Tongue (tissue), 1 donor: ENCODE measurements at regions not wholly inside any gene's neighbourhood (a gene's known extent, or its start where the extent isn't known, plus 50 kb on each side); places are given as distances from the start of the nearest gene placed in this dataset.
"Not testable (repeated sequence)": the region's sequence is repeated elsewhere in the genome, so short reads cannot be mapped to it uniquely, and the experiment has no call there.

Experiments
- DNase-seq: peaks from one replicate; pipeline ENCODE4 v3.0.0-alpha.2; 2015

DNA sequence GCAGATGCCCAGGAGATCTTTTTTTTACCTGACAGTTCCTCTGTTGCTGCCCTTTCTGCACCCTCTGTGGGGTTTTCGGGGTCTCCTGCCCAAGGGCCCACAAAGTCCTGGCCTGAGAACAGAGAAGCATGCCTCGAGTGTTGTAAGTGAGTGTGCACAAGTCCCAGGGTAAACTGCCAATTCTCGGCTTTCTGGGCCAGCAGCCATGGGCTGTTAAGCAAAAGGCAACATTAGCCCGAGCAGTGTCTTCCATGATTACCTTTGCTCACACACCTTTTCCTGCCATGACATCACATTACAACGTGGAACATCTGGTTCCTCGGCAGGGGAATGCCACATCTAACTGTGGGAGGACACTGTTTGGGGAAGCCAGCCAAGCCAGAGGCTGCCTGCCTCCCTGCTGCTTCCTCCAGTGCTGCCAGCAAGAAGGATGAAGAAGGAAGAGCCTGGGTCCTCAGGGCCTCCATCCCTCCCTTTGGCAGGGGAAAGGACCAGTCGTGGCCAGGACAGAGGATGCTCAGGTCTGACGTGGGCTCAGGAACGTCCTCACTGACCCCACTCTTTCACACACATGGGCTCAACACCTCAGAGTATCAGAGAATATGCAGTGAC lies 485.9 kb downstream of the OMA1 start:
- no peak for DNase-seq

DNA sequence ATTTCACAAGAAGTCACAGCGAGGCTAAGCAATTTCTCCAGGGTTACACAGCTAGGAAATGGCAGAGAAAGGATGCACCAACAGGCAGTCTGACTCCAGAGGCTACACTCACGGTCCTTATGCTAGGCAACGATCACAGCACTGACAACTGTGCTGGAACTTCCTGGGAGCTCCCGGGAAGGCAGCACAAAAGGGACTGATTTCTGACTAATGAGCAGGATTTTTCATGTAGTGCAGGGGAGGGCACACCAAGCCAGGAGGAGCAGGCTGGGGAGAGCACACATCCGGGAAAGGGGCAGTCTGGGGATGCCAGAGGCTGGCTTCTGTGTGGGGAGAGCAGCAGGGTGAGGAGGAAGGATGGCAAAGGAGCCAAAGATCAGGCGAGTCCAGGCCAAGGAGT lies 486.7 kb downstream of the OMA1 start:
- no peak for DNase-seq

DNA sequence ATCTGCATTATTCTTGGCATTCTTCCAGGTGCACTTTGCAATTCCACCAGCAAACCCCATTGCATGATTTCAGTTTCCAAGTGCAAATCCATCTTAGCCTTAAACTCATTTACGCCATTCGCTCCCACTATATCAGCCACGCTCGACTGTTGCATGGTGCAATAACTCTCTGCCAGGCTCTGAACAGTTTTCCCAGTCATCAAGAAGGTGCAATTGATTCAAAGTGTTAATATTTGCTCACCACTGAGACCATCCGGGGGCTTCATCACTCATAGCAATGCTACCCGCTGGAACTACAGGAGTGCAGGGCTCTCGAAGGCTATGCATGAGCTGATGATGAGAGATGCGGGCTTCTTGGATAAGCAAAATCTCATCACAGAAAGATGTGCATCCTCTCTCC lies 488.2 kb downstream of the OMA1 start:
- no peak for DNase-seq

DNA sequence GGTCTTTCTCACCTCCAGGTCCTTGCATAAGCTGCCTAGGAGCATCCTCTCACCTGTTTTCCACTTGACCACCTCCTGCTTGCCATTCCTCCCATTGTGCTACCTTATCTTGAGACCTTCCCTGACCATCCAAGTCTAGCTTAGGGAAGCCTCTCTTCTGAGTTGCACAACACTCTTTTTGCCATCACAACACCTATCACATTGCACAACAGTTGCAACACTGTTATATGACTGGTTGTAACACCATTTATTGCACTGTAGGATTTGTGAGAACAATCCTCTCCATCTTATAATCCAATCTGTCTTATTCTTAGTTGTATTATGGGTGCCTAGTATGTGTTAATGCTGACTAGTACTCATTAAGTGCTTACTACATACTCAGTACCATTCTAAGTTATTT lies 488.7 kb downstream of the OMA1 start:
- no peak for DNase-seq

DNA sequence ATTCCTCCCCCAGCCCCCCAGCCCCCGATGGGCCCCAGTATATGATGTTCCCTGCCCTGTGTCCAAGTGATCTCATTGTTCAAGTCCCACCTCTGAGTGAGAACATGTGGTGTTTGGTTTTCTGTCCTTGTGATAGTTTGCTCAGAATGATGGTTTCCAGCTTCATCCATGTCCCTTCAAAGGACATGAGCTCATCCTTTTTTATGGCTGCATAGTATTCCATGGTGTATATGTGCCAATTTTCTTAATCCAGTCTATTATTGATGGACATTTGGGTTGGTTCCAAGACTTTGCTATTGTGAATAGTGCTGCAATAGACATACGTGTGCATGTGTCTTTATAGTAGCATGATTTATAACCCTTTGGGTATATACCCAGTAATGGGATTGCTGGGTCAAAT lies 495.3 kb downstream of the OMA1 start:
- not testable (repeated sequence) for DNase-seq

DNA sequence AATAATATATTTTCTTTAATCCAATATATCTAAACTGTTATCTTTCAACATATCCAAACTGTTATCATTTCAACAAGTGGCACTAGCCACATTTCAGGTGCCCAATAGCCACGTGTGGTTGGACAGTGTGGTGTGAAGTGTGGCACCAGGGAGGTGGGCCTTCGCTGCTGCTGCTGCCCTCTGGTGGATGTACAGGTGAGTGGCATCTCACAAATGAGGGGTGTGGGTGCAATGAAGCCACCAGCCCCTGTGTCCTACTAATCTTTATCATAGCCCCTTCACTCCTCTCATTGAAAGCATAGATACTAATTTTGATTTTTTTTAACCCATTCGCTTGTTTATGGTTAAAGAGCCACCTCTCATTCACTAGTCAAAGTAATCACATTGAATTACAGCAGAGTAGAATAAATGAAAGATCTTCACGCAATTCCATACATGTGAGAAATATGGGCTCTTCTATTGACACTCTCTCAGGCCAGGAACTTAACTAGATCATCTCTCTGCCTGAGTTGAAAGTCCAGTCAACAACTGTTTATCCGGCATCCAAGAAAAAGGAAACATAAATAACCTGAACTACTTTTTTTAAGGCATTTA lies 499.2 kb downstream of the OMA1 start:
- peak; percentile 20 for DNase-seq

DNA sequence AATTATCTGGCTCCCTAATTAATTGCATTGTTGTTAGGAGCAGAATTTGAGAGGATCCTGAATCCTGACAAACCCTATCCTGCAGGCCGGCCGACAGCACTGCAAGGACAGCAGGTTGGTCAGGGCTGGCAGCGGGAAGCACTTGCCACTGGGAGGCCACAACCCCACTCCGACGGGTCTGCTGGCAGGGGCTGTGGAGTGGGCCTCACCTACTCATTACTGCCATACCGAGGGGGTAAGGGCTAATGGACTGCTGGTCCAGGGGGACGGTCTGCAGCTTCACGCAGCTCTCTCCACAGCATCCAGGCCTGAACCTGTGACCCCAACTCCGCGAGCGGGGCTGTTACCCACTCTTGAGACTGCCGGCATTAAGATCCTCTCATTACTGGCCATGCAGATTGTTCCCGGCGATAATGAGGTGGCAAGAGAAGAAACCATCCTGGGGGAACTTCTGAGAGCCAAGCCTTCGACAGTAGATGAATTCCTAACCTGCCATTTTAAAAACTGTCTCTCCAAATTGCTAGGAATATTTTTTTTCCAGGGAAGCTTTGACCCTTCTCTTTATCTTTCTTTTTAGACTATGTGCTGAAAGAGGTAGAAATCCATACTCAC lies 501.3 kb downstream of the OMA1 start:
- no peak for DNase-seq

DNA sequence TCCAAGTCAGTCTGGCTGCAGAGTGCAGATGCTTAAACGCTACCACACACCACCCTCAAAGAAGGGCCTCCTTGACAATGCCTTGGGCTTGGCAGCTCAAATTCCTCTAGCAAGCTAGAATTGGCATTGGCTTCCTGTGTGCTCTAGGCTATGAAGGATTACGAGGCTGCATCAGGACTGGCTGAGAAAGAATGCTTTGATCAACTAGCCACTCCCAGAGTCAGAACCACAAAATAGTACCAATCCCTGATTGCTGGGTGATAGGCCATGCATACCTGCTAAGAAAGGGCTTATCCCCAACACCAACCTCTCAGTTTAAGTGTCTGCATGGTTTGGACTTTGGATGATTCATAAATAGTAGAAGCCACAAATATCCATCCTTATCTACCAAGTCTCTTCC lies 504.9 kb downstream of the OMA1 start:
- DNase-seq: no peak

DNA sequence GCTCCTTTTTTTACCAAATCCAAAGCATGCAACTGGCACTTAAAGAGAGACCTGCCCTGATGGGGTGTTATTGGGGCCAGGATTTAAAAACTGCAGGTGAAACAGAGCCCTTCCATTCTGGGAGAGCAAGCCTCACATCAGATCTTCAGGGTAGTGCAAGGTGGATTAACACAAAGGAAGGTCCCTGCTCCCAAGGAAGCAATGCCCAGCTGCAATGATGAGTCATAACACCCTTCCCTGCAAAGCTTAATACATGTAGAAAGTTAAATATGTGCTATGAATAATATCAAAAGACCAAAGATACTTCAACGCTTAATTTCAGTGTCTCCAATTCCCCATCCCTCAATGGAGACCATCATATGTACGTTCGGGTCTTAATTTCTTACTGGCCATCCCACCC lies 508.0 kb downstream of the OMA1 start:
- DNase-seq: no peak

DNA sequence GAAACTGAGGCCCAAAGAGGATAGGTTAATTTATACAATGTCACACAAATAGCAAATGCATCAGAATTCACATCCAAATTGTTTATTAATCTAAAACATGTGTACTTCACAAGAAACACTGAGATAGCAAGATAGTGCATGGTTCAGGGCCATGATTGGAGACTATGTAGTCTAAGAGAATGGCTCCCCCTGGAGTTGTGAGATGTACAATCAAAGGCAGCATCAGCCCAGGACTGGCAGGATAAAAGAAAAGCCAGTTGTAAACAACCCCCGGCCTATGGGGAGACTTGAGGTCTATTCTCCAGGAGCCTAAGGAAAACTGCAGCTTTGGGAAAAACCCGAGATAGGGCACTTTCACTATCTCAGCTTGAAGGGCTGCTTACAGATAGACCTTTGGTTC lies 511.0 kb downstream of the OMA1 start:
- peak; percentile 2 for DNase-seq

DNA sequence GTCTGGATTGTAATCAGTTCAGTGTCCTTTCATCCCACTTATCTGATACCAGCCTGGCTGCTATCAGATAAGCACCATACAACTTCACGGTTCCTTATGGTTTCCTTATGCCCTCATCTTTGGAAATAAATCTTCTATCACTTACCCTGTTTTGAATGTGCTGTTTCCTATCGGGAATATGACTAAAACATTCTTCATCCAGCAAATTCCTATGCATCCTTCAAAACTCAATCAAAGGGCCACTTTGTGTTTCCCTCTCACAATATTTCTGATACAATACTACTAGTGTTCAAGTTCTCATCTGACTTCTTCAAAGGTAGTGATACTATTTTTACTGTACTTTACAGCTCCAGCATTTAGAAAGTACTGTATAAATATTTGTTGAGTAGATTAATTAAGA lies 513.2 kb downstream of the OMA1 start:
- DNase-seq: no peak

DNA sequence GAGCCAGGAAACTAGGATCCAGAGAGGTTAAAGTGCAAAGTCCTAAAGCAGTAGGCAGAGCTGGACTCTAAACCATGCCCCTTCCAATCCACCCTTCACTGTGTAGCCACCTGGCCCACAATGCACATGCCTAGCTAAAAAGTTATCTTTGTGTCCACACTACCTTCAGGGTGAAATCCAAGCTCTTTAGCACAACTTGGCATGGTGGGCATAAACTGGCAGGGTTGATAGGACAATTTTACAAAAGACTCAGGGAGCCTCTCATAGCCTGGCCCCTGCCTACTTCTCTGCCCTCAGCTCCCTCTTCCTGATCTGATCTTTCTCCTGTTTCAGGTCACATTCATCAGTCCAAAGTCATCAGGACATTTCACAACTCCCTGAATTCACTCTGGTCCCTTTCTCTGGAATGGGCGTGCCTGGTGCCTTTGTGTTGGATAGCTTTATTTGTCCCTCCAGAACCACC lies 513.9 kb downstream of the OMA1 start:
- DNase-seq: no peak

DNA sequence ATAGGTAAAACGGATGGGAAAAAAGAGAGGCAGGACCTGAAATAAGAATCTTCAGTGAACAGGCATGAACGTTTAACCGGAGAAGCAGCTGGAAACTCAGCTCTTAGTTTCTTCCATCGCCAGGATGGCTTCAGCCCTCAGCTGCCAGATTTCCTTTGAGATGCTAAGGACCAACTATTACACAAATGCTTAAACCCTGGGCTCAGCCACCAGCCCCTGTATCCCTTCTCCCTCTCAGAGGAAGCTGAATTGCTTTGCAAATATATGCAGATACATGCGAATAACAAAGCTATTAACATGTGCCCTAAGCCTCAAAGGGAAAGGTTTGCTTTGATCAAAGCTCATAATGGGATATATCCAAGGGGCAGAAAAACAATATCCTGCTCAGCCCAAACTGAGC lies 515.1 kb downstream of the OMA1 start:
- DNase-seq: no peak

DNA sequence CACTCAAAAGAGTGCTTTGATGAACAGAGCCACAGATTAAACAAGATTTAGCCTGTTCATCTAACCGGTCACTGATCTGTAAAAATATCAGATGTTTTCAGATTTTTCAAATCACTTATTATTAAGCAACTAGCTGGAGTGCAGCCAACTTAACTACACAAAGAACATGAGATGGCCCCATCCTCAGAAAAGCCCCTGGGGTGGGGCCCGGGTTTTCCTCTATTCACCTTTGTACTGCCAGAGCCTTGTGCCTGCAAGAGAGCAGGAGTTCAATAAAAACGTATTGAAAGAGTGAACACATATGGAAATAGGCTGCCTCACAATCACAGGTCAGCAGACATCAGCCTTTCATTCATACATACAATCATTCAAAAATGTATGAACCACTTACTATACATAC lies 516.1 kb downstream of the OMA1 start:
- DNase-seq: no peak

DNA sequence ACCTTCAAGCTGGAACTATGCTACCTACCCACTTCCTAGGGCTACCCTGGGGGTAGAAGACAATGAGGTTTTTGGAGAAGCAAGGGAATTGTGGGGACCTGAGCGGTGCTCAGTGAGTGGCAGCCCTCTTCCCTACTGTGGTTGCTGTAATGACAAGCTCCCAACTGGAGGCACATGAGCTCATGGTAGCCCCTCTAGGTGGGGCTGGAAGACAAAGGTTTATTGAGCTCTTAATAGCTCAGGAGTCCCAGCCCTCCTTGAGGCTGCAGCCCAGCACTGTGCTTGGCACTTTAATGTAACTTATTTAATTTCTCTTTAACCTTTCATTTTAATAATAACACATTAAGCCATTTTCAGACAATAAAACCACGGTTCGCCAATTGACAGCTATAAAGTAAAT lies 528.9 kb downstream of the OMA1 start:
- no peak for DNase-seq

DNA sequence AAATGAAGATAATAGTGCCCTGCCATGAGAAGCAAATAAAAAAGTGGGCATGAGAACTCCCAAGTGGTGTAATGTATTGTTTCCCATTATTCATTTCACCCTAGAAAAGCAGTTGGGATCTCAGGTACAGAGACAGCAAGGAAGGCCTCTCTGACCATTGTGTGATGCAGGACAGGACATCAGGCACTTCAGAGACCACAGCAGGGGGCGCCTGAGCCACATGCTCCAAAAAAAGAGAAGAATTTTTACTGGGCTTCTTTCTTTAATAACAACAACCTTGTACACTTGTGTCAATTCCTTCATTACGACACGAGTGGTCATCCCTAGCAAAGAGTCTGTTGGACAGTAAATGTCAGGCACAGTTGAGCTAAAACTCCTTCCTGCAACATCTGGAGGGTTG lies 533.3 kb downstream of the OMA1 start:
- DNase-seq: no peak

DNA sequence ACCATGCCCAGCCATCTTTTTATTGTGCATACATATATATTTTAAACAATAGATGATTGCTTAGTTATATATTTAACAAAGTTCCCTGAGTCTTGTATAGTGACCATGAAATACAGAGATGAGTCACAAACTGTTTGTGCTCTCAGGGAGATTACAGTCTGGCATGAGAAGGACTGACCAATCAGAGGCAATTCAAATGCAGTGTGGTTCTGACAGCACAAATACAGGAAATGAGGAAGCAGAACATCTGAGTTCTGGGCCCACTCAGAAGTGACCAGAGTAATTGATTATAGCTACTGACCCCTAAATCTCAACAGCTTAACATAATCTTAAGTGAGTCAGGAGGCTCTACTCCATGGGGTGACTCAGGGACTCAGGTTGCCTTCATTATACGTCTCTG lies 534.5 kb downstream of the OMA1 start:
- DNase-seq: no peak

DNA sequence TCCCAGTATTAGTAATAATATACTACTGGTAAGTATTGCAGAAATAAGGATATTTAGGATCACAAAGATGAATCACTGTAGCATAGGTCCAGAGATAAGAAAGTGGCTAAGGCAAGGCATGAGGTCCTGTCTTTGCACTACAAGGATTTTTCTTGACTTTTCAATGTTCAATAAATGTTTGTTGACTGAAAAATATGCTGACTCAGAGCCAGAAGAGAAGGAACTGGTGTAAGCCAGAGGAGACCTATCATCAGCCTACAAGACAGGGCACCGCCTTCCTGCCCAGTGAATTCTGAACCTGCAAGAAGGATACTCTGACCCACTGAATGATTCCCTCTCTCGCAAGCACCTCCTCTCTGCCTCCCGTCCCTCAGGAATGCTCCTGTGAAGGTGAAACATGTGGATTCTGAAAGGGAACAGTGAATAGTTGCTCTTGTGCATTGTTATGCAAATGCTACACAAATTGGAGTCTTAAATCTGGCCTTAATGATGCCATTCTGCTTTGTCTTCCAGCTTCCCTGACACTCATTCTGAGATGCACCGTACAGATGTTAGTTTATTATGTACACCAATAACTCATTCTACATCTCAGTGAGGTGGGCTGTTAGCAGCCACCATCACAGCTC lies 540.0 kb downstream of the OMA1 start:
- DNase-seq: no peak

DNA sequence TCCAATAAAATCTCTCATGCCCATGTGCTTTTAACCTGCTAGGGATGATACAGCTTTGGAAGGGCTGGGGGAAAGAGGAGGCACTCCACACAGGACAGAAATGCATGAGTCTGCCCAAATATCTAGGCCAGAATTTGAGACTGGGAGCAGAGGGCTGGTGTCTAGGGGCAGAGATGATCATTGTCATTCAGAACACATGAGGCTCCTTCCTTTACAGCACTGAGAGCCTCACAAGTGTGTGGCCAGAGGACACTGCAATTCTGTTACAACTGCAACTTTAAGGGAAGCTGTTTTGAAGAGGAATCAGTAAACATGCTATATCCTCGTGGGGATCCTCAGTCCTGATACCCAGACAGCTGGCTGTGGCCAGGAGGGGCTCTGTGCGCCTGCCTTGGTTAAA lies 541.3 kb downstream of the OMA1 start:
- DNase-seq: no peak

DNA sequence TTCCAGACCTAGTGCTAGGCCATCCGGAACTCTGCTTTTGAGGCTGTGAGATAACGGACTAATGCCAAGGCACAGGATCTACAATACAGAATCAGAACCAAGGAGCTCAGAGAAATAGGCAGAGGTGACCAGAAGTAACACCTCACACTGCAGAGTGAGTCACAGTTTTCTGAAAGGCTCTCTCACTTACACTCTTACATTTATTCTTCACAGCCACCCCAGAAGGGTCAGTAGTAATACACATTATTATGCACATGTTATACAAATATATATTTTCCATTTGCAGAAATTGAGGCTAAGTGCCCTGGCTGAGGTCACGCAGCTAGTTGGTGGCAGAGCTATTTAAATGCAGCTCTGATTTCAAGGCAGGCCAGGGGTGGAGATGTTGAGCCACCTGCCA lies 542.5 kb downstream of the OMA1 start:
- DNase-seq: no peak

DNA sequence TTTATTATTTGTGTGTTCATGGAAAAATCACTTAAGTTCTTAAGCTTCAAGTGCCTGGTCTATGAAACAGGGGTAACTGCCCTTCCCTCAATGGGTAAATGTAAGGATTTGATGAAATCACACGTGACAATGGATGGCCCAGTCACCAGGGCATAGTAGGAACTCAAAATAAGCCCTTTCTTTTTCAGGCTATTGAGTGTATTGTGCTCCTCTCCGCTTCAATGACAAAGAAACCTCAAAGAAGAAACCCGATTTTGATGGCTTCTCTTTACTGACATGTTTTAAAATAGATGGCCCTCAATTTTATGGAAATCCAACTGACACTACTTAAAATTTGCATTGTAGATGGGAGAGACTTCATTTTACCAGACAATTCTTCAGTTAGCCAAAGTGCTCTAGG lies 543.5 kb downstream of the OMA1 start:
- DNase-seq: no peak

DNA sequence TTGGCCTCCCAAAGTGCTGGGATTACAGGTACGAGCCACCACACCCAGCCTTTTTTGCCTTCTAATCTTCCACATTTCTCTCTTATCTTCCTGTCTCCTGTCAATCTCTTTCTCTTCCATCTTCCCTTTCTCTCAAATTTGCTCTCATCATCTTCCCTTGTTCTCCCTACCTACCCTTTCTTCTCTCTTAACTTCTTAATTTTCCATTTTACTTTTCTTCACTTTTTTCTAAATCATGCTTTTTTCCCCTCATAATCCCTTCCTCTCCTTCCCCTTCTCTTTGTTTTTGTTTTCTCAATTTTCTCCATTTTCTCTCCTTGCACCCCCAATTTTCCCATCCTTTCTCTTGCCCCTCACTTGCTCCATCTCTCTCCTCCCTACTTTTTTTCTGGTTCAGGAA lies 545.7 kb downstream of the OMA1 start:
- no peak for DNase-seq

DNA sequence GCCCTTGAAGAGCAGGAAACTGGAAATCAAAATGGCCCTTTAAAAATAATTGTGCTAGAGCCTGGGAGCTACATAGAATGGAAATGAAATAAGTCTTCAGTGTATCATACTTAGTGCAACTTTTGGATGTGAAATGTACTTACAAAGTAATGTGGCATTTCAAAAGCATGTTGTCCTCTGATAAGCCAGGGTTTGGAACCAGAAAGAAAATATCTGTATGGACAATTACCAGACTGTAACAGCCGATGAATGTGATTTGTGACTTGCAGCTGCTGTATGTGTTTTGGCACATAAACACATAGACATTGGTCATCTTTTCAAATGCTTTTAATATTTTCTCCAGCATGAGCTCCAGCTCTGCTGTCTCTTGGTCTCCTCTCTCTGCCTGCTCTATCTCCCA lies 546.4 kb downstream of the OMA1 start:
- peak; percentile 2 for DNase-seq

DNA sequence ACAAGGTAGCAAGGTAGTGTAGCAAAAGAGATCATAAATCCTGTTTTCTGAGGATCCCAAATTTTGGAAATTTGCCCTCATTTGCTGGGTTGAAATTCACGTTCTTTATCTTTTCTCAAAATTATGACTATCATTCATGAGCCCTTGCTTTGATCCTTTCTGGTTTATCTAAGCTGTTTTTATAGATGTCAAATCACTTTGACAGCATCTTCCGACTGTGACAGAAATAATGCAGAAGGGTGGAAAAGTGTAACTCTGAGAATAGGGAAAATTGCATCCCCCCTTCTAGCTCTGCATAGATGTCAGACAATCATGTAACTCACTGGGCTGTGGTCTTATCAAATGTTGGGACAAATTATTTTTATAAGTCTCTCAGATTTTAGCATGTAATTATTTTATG lies 550.1 kb downstream of the OMA1 start:
- no peak for DNase-seq
